Liver (tissue), 7 donors: ENCODE measurements at regions not wholly inside any gene's neighbourhood (a gene's known extent, or its start where the extent isn't known, plus 50 kb on each side); places are given as distances from the start of the nearest gene placed in this dataset.

ENCODE experiments used
- DNase-seq: peaks from one replicate; pipeline ENCODE4 v3.0.0-alpha.2; 2017; ENCODE audit warnings: low spot score
- H3K27ac ChIP-seq, 2 donors: one replicate each; pipeline ENCODE4 v1.7.0; 2013; ENCODE audit warnings: inconsistent platforms in 2 of 2, low read length in 2 of 2, control low read depth in 1 of 2, low read depth in 1 of 2, mild to moderate bottlenecking in 1 of 2
- H3K27me3 ChIP-seq, 4 donors: one replicate each; pipeline versions ENCODE4 v1.6.1 to v1.7.0; 2013; ENCODE audit warnings: low read length in 3 of 4, inconsistent platforms in 1 of 4, mild to moderate bottlenecking in 1 of 4, moderate library complexity in 1 of 4; ENCODE audit not compliant: control insufficient read depth in 4 of 4, insufficient read depth in 4 of 4
- H3K36me3 ChIP-seq, 4 donors: one replicate each; pipeline versions ENCODE4 v1.6.1 to v1.7.0; 2013; ENCODE audit warnings: low read length in 3 of 4, mild to moderate bottlenecking in 3 of 4, low read depth in 1 of 4, moderate library complexity in 1 of 4; ENCODE audit not compliant: control insufficient read depth in 4 of 4, insufficient read depth in 3 of 4
- H3K4me1 ChIP-seq, 4 donors: one replicate each; pipeline versions ENCODE4 v1.6.1 to v1.7.0; 2013; ENCODE audit warnings: low read length in 3 of 4, mild to moderate bottlenecking in 3 of 4, moderate library complexity in 1 of 4; ENCODE audit not compliant: control insufficient read depth in 4 of 4, insufficient read depth in 4 of 4
- H3K4me3 ChIP-seq, 3 donors: one replicate each; pipeline versions ENCODE4 v1.6.1 to v1.7.0; 2013; ENCODE audit warnings: low read length in 3 of 3, control low read depth in 1 of 3, low read depth in 1 of 3, mild to moderate bottlenecking in 1 of 3
- H3K9ac ChIP-seq, 2 donors: one replicate each; pipeline ENCODE4 v1.7.0; 2013; ENCODE audit warnings: low read length in 2 of 2, mild to moderate bottlenecking in 2 of 2, moderate library complexity in 2 of 2, control low read depth in 1 of 2, low read depth in 1 of 2
- H3K9me3 ChIP-seq, 4 donors: one replicate each; pipeline versions ENCODE4 v1.6.1 to v1.7.0; 2013; ENCODE audit warnings: low read length in 3 of 4; ENCODE audit not compliant: control insufficient read depth in 4 of 4
- ATF3 ChIP-seq: IDR thresholded peaks from 2 replicates; pipeline ENCODE4 v1.6.1; 2016; ENCODE audit warnings: antibody characterized with exemption
- CTCF ChIP-seq: fragments of 150-350 bp; IDR thresholded peaks from 2 replicates; pipeline ENCODE4 v1.5.1; 2017; ENCODE audit warnings: improper control_type of control experiment, low read depth, low read length; ENCODE audit not compliant: missing input control
- EGR1 ChIP-seq, 2 donors: IDR thresholded peaks; 2 replicates each; pipeline ENCODE4 v1.6.1; 2016 to 2018; ENCODE audit warnings: antibody characterized with exemption in 2 of 2, low read depth in 2 of 2
- FOXA1 ChIP-seq: IDR thresholded peaks from 2 replicates; pipeline ENCODE4 v1.6.1; 2016; ENCODE audit warnings: antibody characterized with exemption
- GABPA ChIP-seq, 2 donors: IDR thresholded peaks in 1 of 2; conservative IDR thresholded peaks in 1 of 2; 2 replicates each; pipeline ENCODE4 v1.6.1; 2016; ENCODE audit warnings: antibody characterized with exemption in 2 of 2, mild to moderate bottlenecking in 1 of 2, moderate library complexity in 1 of 2
- HNF4G ChIP-seq: IDR thresholded peaks from 2 replicates; pipeline ENCODE4 v1.6.1; 2016; ENCODE audit warnings: antibody characterized with exemption
- JUND ChIP-seq, 2 donors: IDR thresholded peaks; 2 replicates each; pipeline ENCODE4 v1.6.1; 2016; ENCODE audit warnings: antibody characterized with exemption in 2 of 2
- MAX ChIP-seq: IDR thresholded peaks from 2 replicates; pipeline ENCODE4 v1.6.1; 2016; ENCODE audit warnings: antibody characterized with exemption
- NR2F2 ChIP-seq: IDR thresholded peaks from 2 replicates; pipeline ENCODE4 v1.6.1; 2016; ENCODE audit warnings: antibody characterized with exemption
- RAD21 ChIP-seq, 2 donors: IDR thresholded peaks; 2 replicates each; pipeline ENCODE4 v1.6.1; 2016; ENCODE audit warnings: antibody characterized with exemption in 2 of 2, mild to moderate bottlenecking in 2 of 2
- REST ChIP-seq: IDR thresholded peaks from 2 replicates; pipeline ENCODE4 v1.6.1; 2016; ENCODE audit warnings: antibody characterized with exemption, mild to moderate bottlenecking
- RXRA ChIP-seq, 2 donors: IDR thresholded peaks; 2 replicates each; pipeline ENCODE4 v1.6.1; 2017 to 2018; ENCODE audit warnings: antibody characterized with exemption in 2 of 2, mild to moderate bottlenecking in 1 of 2
- TAF1 ChIP-seq: conservative IDR thresholded peaks from 2 replicates; pipeline ENCODE4 v1.6.1; 2016; ENCODE audit warnings: antibody characterized with exemption, mild to moderate bottlenecking
- YY1 ChIP-seq: IDR thresholded peaks from 2 replicates; pipeline ENCODE4 v1.6.1; 2016; ENCODE audit warnings: antibody characterized with exemption, mild to moderate bottlenecking
- ZBTB33 ChIP-seq: IDR thresholded peaks from 2 replicates; pipeline ENCODE4 v1.6.1; 2016; ENCODE audit warnings: antibody characterized with exemption
- donor health status: healthy.
- donor health status: healthy.
- donor health status: healthy.
- donor health status: healthy.

GRCh38 chr2:784753-785152 is 107.5 kb upstream of the TMEM18 start:
- no peak overlapping the region for H3K27ac ChIP-seq

More at GRCh38 chr2:784753-785152, 107.5 kb upstream of the TMEM18 start:
- no peaks in the 10 kb centered on the region for H3K4me1 ChIP-seq
- peaks cover 0 to 4% (median 1%) of the 10 kb centered on the region in 4 donors for H3K27me3 ChIP-seq
- no peak overlapping the region for H3K9ac ChIP-seq
- no peak overlapping the region for H3K4me3 ChIP-seq
- no peak for DNase-seq
- H3K9me3 ChIP-seq: peaks cover 0 to 4% (median 0%) of the 10 kb centered on the region in 4 donors
- TF ChIP-seq RXRA (IDR thresholded peaks at IDR 0.05) (no peak), NR2F2 (no peak), FOXA1 (no peak), CTCF (no peak), MAX (no peak), RAD21 (IDR thresholded peaks at IDR 0.05) (no peak), REST (no peak), ATF3 (no peak), HNF4G (no peak), ZBTB33 (no peak), GABPA (IDR thresholded peaks at IDR 0.05 in 1 of 2, conservative IDR thresholded peaks at IDR 0.05 in 1 of 2) (no peak), TAF1 (no peak), JUND (IDR thresholded peaks at IDR 0.05) (no peak), YY1 (no peak), EGR1 (IDR thresholded peaks at IDR 0.05; ENCODE audit: low read depth in 2 of 2) (no peak)
- no peaks in the 10 kb centered on the region for H3K36me3 ChIP-seq
